ENCODE measurements at regions not wholly inside any gene's neighbourhood (a gene's known extent, or its start where the extent isn't known, plus 50 kb on each side); places are given as distances from the start of the nearest gene placed in this dataset.

- TF ChIP-seq ZNF670 (tag by site-specific recombination; IDR thresholded peaks at IDR 0.05; ENCODE audit: low read depth) (no peak), PRDM4 (tag by site-specific recombination; IDR thresholded peaks at IDR 0.05) (no peak), CTCF (tag by site-specific recombination; IDR thresholded peaks at IDR 0.05) (no peak), ZNF530 (tag by site-specific recombination; IDR thresholded peaks at IDR 0.05; ENCODE audit: low read depth) (no peak), BCL11A (tag by site-specific recombination; IDR thresholded peaks at IDR 0.05; ENCODE audit: low read depth) (no peak)
These were observed 1250.4 kb downstream of the PCDH18 start for GRCh38 chr4:136281889-136282288.
